ENCODE measurements at regions not wholly inside any gene's neighbourhood (a gene's known extent, or its start where the extent isn't known, plus 50 kb on each side); places are given as distances from the start of the nearest gene placed in this dataset.
A peak's percentile ranks its signal among the peaks of the same experiment; 100 is the strongest.
"Not testable (repeated sequence)": the region's sequence is repeated elsewhere in the genome, so short reads cannot be mapped to it uniquely, and the experiment has no call there.

- no peaks in the 10 kb centered on the region for H3K9me3 ChIP-seq
- no CpG with 5 or more reads among the region's 7 CpGs for WGBS
- TF ChIP-seq POLR2AphosphoS5 (IDR thresholded peaks at IDR 0.05) (no peak), POLR2A (IDR thresholded peaks at IDR 0.05; ENCODE audit: low read depth) (no peak), CTCF (IDR thresholded peaks at IDR 0.05) (no peak), EP300 (IDR thresholded peaks at IDR 0.05) (no peak)
- DNase-seq (ENCODE audit: extremely low spot score) = no peak
- peaks cover 0 to 42% (median 5%) of the 10 kb centered on the region in 4 donors for H3K27me3 ChIP-seq
- intact Hi-C loops (cut with DNase I) = no loop called here
- H3K4me3 ChIP-seq = peak overlapping the region in 1 of 4 donors; percentile 42
- H3K27ac ChIP-seq (replicated peaks in 1 of 4) = no peak overlapping the region
- H3K36me3 ChIP-seq = no peaks in the 10 kb centered on the region
- peaks cover 3 to 15% (median 12%) of the 10 kb centered on the region in 4 donors for H3K4me1 ChIP-seq
Measured at GRCh38 chr17:77529328-77529650, 388.5 kb downstream of the SEC14L1 start.

GRCh38 chr17:77530591-77530990, 389.8 kb downstream of the SEC14L1 start:
- no peak overlapping the region for H3K4me3 ChIP-seq
- peaks cover 3 to 15% (median 12%) of the 10 kb centered on the region in 4 donors for H3K4me1 ChIP-seq
- no peaks in the 10 kb centered on the region for H3K36me3 ChIP-seq
- 91% methylated on average over 4 of the region's 12 CpGs for WGBS
- H3K27me3 ChIP-seq = peaks cover 0 to 42% (median 5%) of the 10 kb centered on the region in 4 donors
- intact Hi-C loops (cut with DNase I) = no loop called here
- no peak overlapping the region for H3K27ac ChIP-seq (replicated peaks in 1 of 4)
- DNase-seq (ENCODE audit: extremely low spot score) = no peak
- no peaks in the 10 kb centered on the region for H3K9me3 ChIP-seq
- no peak for TF ChIP-seq POLR2A (IDR thresholded peaks at IDR 0.05; ENCODE audit: low read depth)
- TF ChIP-seq EP300 (IDR thresholded peaks at IDR 0.05) = no peak
- no peak for TF ChIP-seq CTCF (IDR thresholded peaks at IDR 0.05)
- TF ChIP-seq POLR2AphosphoS5 (IDR thresholded peaks at IDR 0.05) = no peak

DNA sequence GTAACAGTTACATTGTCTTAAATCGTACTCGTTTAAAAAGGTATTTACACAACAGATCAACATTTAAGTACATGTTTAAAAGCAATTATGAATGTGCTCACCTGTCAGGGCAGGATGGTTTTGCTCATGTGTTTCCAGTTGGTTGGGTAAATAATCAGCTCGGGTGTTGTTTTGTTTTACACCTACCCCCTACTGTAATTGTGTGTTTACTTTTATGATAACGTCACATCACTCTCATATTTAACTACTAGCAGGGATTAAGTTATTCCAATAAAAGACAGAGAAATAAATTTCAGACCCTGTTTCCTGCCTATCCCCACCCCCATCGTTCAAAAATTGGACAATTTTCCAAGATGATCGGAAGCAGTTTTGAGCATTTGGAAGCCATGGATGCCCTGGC, 390.2 kb downstream of the SEC14L1 start:
- no peaks in the 10 kb centered on the region for H3K9me3 ChIP-seq
- no peak for DNase-seq (ENCODE audit: extremely low spot score)
- intact Hi-C loops (cut with DNase I) = no loop called here
- TF ChIP-seq POLR2A (IDR thresholded peaks at IDR 0.05; ENCODE audit: low read depth) (no peak), CTCF (IDR thresholded peaks at IDR 0.05) (no peak), POLR2AphosphoS5 (IDR thresholded peaks at IDR 0.05) (no peak), EP300 (IDR thresholded peaks at IDR 0.05) (no peak)
- H3K27me3 ChIP-seq = peaks cover 0 to 39% (median 5%) of the 10 kb centered on the region in 4 donors
- no peaks in the 10 kb centered on the region for H3K36me3 ChIP-seq
- H3K4me1 ChIP-seq = peaks cover 3 to 15% (median 12%) of the 10 kb centered on the region in 4 donors
- 89% methylated on average over 6 of the region's 6 CpGs for WGBS
- no peak overlapping the region for H3K4me3 ChIP-seq
- H3K27ac ChIP-seq (replicated peaks in 1 of 4) = no peak overlapping the region

DNA sequence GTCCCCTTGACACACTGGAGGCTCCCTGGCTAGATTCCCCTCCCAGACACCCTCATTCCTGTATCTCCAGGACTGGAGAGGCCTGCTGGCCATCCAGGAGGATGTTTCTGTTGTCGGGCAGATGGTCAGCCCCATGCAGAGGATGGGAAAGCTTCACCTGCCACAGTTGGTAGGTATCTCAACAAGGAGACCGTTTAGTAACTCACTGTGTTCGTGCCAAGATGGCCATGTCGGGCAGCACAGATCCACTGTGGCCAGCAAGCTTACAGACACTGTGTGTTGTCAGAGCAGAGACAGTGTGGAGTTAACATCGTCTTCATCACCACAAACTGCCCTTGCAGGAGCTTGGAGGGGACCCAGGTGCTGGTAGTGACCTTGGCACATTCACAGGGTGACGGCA, 390.9 kb downstream of the SEC14L1 start:
- H3K36me3 ChIP-seq = no peaks in the 10 kb centered on the region
- no peak for DNase-seq (ENCODE audit: extremely low spot score)
- peaks cover 0 to 33% (median 5%) of the 10 kb centered on the region in 4 donors for H3K27me3 ChIP-seq
- TF ChIP-seq POLR2AphosphoS5 (IDR thresholded peaks at IDR 0.05) = no peak
- TF ChIP-seq EP300 (IDR thresholded peaks at IDR 0.05) = no peak
- no peak for TF ChIP-seq POLR2A (IDR thresholded peaks at IDR 0.05; ENCODE audit: low read depth)
- no peak for TF ChIP-seq CTCF (IDR thresholded peaks at IDR 0.05)
- intact Hi-C loops (cut with DNase I) = no loop called here
- no peak overlapping the region for H3K27ac ChIP-seq (replicated peaks in 1 of 4)
- H3K9me3 ChIP-seq = no peaks in the 10 kb centered on the region
- H3K4me3 ChIP-seq = no peak overlapping the region
- WGBS = 91% methylated on average over 6 of the region's 6 CpGs
- peaks cover 3 to 15% (median 12%) of the 10 kb centered on the region in 4 donors for H3K4me1 ChIP-seq

DNA sequence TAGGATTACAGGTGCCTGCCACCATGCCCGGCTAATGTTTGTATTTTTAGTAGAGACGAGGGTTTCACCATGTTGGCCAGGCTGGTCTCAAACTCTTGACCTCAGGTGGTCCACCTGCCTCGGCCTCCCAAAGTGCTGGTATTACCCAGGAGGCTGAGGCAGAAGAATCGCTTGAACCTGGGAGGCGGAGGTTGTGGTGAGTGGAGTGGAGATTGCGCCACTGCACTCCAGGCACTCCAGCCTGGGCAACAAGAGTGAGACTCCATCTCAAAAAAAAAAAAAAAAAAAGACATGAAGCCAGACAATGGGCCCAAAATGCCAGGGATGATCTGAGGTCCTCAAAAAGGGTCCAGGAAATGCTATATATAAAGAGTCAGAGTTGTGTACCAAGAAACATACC, 392.9 kb downstream of the SEC14L1 start:
- H3K27me3 ChIP-seq = peaks cover 0 to 12% (median 4%) of the 10 kb centered on the region in 4 donors
- H3K4me3 ChIP-seq; H3K27ac ChIP-seq (replicated peaks in 1 of 4); H3K9me3 ChIP-seq; H3K4me1 ChIP-seq; DNase-seq (ENCODE audit: extremely low spot score); H3K36me3 ChIP-seq; intact Hi-C loops (cut with DNase I): not testable (repeated sequence)
- 90% methylated on average over 6 of the region's 6 CpGs for WGBS
